Heart left ventricle (tissue), 16 donors: ENCODE measurements at regions not wholly inside any gene's neighbourhood (a gene's known extent, or its start where the extent isn't known, plus 50 kb on each side); places are given as distances from the start of the nearest gene placed in this dataset.

Experiments used
- ATAC-seq, 4 donors: fragments of 200-7000 bp; cut with Tn5 transposase; one replicate each; pipeline ENCODE4 v1.9.1; 2020 to 2022; ENCODE audit warnings: moderate library complexity in 4 of 4, mild to moderate bottlenecking in 3 of 4, moderate number of reproducible peaks in 1 of 4
- DNase-seq, 5 donors: peaks; one replicate each; pipeline ENCODE4 v3.0.0-alpha.2; 2020
- H3K27ac ChIP-seq, 12 donors: fragments of 200-600 bp; sonication (generic) in 4 of 12; one replicate each; pipeline versions ENCODE4 v1.5.0 to v1.8.0; 2016 to 2022; ENCODE audit warnings: mild to moderate bottlenecking in 2 of 12
- H3K27me3 ChIP-seq, 9 donors: fragments of 200-600 bp; sonication (generic) in 2 of 9; one replicate each; pipeline versions ENCODE4 v1.5.1 to v1.8.0; 2016 to 2022; ENCODE audit warnings: mild to moderate bottlenecking in 3 of 9
- H3K36me3 ChIP-seq, 9 donors: fragments of 200-600 bp; sonication (generic) in 2 of 9; one replicate each; pipeline versions ENCODE4 v1.5.0 to v1.8.0; 2018 to 2022; ENCODE audit warnings: mild to moderate bottlenecking in 2 of 9
- H3K4me1 ChIP-seq, 12 donors: fragments of 200-600 bp; sonication (generic) in 4 of 12; one replicate each; pipeline versions ENCODE4 v1.5.0 to v1.8.0; 2016 to 2022; ENCODE audit warnings: mild to moderate bottlenecking in 3 of 12
- H3K4me3 ChIP-seq, 12 donors: fragments of 200-600 bp; sonication (generic) in 4 of 12; one replicate each; pipeline versions ENCODE4 v1.5.0 to v1.8.0; 2017 to 2022; ENCODE audit warnings: mild to moderate bottlenecking in 9 of 12, moderate library complexity in 4 of 12
- H3K9me3 ChIP-seq, 12 donors: fragments of 200-600 bp; sonication (generic) in 4 of 12; one replicate each; pipeline versions ENCODE4 v1.5.0 to v1.8.0; 2016 to 2022; ENCODE audit warnings: mild to moderate bottlenecking in 1 of 12
- CTCF ChIP-seq, 12 donors: fragments of 200-600 bp; sonication (generic) in 4 of 12; IDR thresholded peaks; one replicate each; pipeline versions ENCODE4 v1.5.0 to v1.8.0; 2018 to 2022; ENCODE audit warnings: antibody characterized with exemption in 12 of 12, mild to moderate bottlenecking in 5 of 12
- POLR2A ChIP-seq, 2 donors: fragments of 450-650 bp; IDR thresholded peaks; one replicate each; pipeline ENCODE4 v1.6.1; 2017; ENCODE audit warnings: antibody characterized with exemption in 2 of 2, mild to moderate bottlenecking in 2 of 2, moderate library complexity in 2 of 2
- WGBS, 4 donors: extraction: QIAGEN DNeasy Blood & Tissue Kit in 2 of 4; methylation state at CpG; one replicate each; pipeline versions ENCODE4 v1.1.5 to v1.1.7; 2013 to 2018; 5-methylcytosine and 5-hydroxymethylcytosine counted together
- intact Hi-C, 10 donors: fragments of 100-400 bp; cut with DNase I; formaldehyde crosslinking; loops; one replicate each; pipeline versions ENCODE4 v1.11.1 to v1.14.2; 2022
- donor health status: ischemic (EF 13 %, LVEDD 7.1; RV severe dilation, severe dysfunction).
- donor health status: healthy with polysubstance abuse.
- donor health status: DM: no; HTN: yes; CAD: no.
- donor health status: DM: no; HTN: no; CAD: no.
- donor health status: ischemic (EF 25% LVEDD 6.9; RV normal size, moderate dysfunction).
- donor health status: ischemic (EF 25% LVEDD 5.7; RV mildly dilated, moderate dysfunction).
- donor health status: healthy.
- donor health status: DM: yes; HTN: yes; CAD: no.
- donor health status: ischemic (EF 35%, LVEDD 5.7; RV mildly dilated, moderate dysfunction).
- donor health status: nonischemic (EF 11% LVEDD 7.7; RV severe dilation, severe dysfunction).
- donor health status: DM: yes; HTN: yes; CAD: no.
- donor health status: PGD.
- donor health status: ischemic (EF 29% LVEDD 5.4; RV normal size, mild dysfunction).
- donor health status: nonischemic (EF 23%, LVEDD 6.1; RV moderate dilation, normal function).

- no peak overlapping the region for H3K27ac ChIP-seq
- DNase-seq (no peak), ATAC-seq (no peak)
- no peak overlapping the region for H3K4me3 ChIP-seq
- H3K36me3 ChIP-seq, result no peaks in the 10 kb centered on the region
- peaks cover 0 to 11% (median 0%) of the 10 kb centered on the region in 12 donors for H3K9me3 ChIP-seq
- no peaks in the 10 kb centered on the region for H3K4me1 ChIP-seq
- WGBS, 4 donors, result 96 to 98% (median 98%) methylated on average over 4 of the region's 4 CpGs
- intact Hi-C loops, result no loop called here
- no peaks in the 10 kb centered on the region for H3K27me3 ChIP-seq
- TF ChIP-seq POLR2A (IDR thresholded peaks at IDR 0.05) (no peak), CTCF (IDR thresholded peaks at IDR 0.05) (no peak)
Observed at GRCh38 chr6:15849395-15849794, 186.6 kb upstream of the DTNBP1 start.

GRCh38 chr6:15845492-15845891 is 182.7 kb upstream of the DTNBP1 start:
- ATAC-seq, result no peak
- Histone ChIP-seq H3K27me3 (no peaks in the 10 kb centered on the region), H3K4me1 (peaks cover 0 to 16% (median 0%) of the 10 kb centered on the region in 12 donors), H3K4me3 (no peak overlapping the region), H3K36me3 (no peaks in the 10 kb centered on the region), H3K27ac (no peak overlapping the region), H3K9me3 (no peaks in the 10 kb centered on the region)
- DNase-seq, result no peak
- WGBS, 4 donors, result 67 to 79% (median 75%) methylated on average over 4 of the region's 4 CpGs
- intact Hi-C loops, result no loop called here
- TF ChIP-seq POLR2A (IDR thresholded peaks at IDR 0.05) (no peak), CTCF (IDR thresholded peaks at IDR 0.05) (no peak)

- no peak overlapping the region for H3K27ac ChIP-seq
- TF ChIP-seq POLR2A (IDR thresholded peaks at IDR 0.05) (no peak), CTCF (IDR thresholded peaks at IDR 0.05) (no peak)
- ATAC-seq (no peak), DNase-seq (no peak)
- H3K36me3 ChIP-seq, result no peaks in the 10 kb centered on the region
- no peaks in the 10 kb centered on the region for H3K9me3 ChIP-seq
- no peak overlapping the region for H3K4me3 ChIP-seq
- H3K27me3 ChIP-seq, result no peaks in the 10 kb centered on the region
- H3K4me1 ChIP-seq, result peaks cover 0 to 16% (median 0%) of the 10 kb centered on the region in 12 donors
- intact Hi-C loops, result no loop called here
Observed at GRCh38 chr6:15843764-15844163, 180.9 kb upstream of the DTNBP1 start.

GRCh38 chr6:15843226-15843625 is 180.4 kb upstream of the DTNBP1 start:
- H3K9me3 ChIP-seq, result no peaks in the 10 kb centered on the region
- WGBS, 4 donors, result 69 to 78% (median 71%) methylated on average over 4 of the region's 4 CpGs
- H3K27ac ChIP-seq, result peak overlapping the region in 2 of 12 donors; percentile 19 to 42
- DNase-seq (no peak), ATAC-seq (no peak)
- no peaks in the 10 kb centered on the region for H3K36me3 ChIP-seq
- intact Hi-C loops, result no loop called here
- no peaks in the 10 kb centered on the region for H3K27me3 ChIP-seq
- H3K4me1 ChIP-seq, result peaks cover 0 to 16% (median 0%) of the 10 kb centered on the region in 12 donors
- TF ChIP-seq CTCF (IDR thresholded peaks at IDR 0.05), result no peak
- TF ChIP-seq POLR2A (IDR thresholded peaks at IDR 0.05), result no peak
- no peak overlapping the region for H3K4me3 ChIP-seq
